ENCODE measurements at regions not wholly inside any gene's neighbourhood (a gene's known extent, or its start where the extent isn't known, plus 50 kb on each side); places are given as distances from the start of the nearest gene placed in this dataset.
"Not testable (repeated sequence)": the region's sequence is repeated elsewhere in the genome, so short reads cannot be mapped to it uniquely, and the experiment has no call there.

- no peak for DNase-seq
These were observed 311.7 kb upstream of the HTR2C start for GRCh38 chrX:114272096-114272686.

GRCh38 chrX:114270371-114270770 lies 313.5 kb upstream of the HTR2C start:
- DNase-seq, result not testable (repeated sequence)

- no peak for DNase-seq
These were observed 315.2 kb upstream of the HTR2C start for GRCh38 chrX:114268643-114269042.

- DNase-seq, result peak; percentile 18
These were observed 316.7 kb upstream of the HTR2C start for GRCh38 chrX:114267142-114267541.

- no peak for DNase-seq
These were observed 331.7 kb upstream of the HTR2C start for GRCh38 chrX:114252186-114252585.

- no peak for DNase-seq
These were observed 332.3 kb upstream of the HTR2C start for GRCh38 chrX:114251575-114251974.

- no peak for DNase-seq
These were observed 362.4 kb upstream of the HTR2C start for GRCh38 chrX:114221445-114221844.

GRCh38 chrX:114210879-114211278 lies 373.0 kb upstream of the HTR2C start:
- no peak for DNase-seq

- DNase-seq, result no peak
These were observed 382.3 kb upstream of the HTR2C start for GRCh38 chrX:114201622-114202021.

GRCh38 chrX:114181195-114181594 lies 402.7 kb upstream of the HTR2C start:
- DNase-seq, result no peak

GRCh38 chrX:114178126-114178525 lies 405.8 kb upstream of the HTR2C start:
- DNase-seq, result no peak

GRCh38 chrX:114167276-114167675 lies 416.6 kb upstream of the HTR2C start:
- not testable (repeated sequence) for DNase-seq

GRCh38 chrX:114166601-114167000 lies 417.3 kb upstream of the HTR2C start:
- DNase-seq, result no peak

GRCh38 chrX:114165537-114165936 lies 418.3 kb upstream of the HTR2C start:
- no peak for DNase-seq

GRCh38 chrX:114162068-114162735 lies 421.7 kb upstream of the HTR2C start:
- DNase-seq, result no peak

GRCh38 chrX:114152801-114153200 lies 431.1 kb upstream of the HTR2C start:
- no peak for DNase-seq

GRCh38 chrX:114152130-114152529 lies 431.8 kb upstream of the HTR2C start:
- no peak for DNase-seq

- DNase-seq, result no peak
These were observed 449.4 kb upstream of the HTR2C start for GRCh38 chrX:114134465-114134864.

- DNase-seq, result no peak
These were observed 456.4 kb upstream of the HTR2C start for GRCh38 chrX:114127411-114128025.

- no peak for DNase-seq
These were observed 456.9 kb upstream of the HTR2C start for GRCh38 chrX:114127005-114127404.

- no peak for DNase-seq
These were observed 482.8 kb upstream of the HTR2C start for GRCh38 chrX:114101081-114101480.

- no peak for DNase-seq
These were observed 486.0 kb upstream of the HTR2C start for GRCh38 chrX:114097866-114098265.

GRCh38 chrX:114097427-114097826 lies 486.5 kb upstream of the HTR2C start:
- no peak for DNase-seq

GRCh38 chrX:114095789-114096188 lies 488.1 kb upstream of the HTR2C start:
- DNase-seq, result no peak

All from tongue (tissue), 1 donor.